HCT116 (cell line): ENCODE measurements at regions not wholly inside any gene's neighbourhood (a gene's known extent, or its start where the extent isn't known, plus 50 kb on each side); places are given as distances from the start of the nearest gene placed in this dataset.

Experiments used
- CTCF ChIP-seq, 3 experiments: fragments of 200-600 bp in 1 of 3; sonication (generic) in 1 of 3; IDR thresholded peaks in 2 of 3; conservative IDR thresholded peaks in 1 of 3; 2 replicates each; pipeline ENCODE4 v1.5.1; 2012 to 2017; ENCODE audit warnings: low read depth in 2 of 3, low read length in 2 of 3, antibody characterized with exemption in 1 of 3, borderline replicate concordance in 1 of 3, control low read depth in 1 of 3, mild to moderate bottlenecking in 1 of 3, mixed read lengths in 1 of 3, mixed run types in 1 of 3, moderate library complexity in 1 of 3; ENCODE audit not compliant: insufficient read depth in 1 of 3
- MAX ChIP-seq: IDR thresholded peaks from 2 replicates; pipeline ENCODE4 v1.6.1; 2012
- POLR2A ChIP-seq: IDR thresholded peaks from 2 replicates; pipeline ENCODE4 v1.7.0; 2011; ENCODE audit warnings: borderline replicate concordance; ENCODE audit not compliant: insufficient read depth, insufficient read length; ENCODE audit errors: extremely low read depth
- ZFX ChIP-seq: fragments of 450-650 bp; IDR thresholded peaks from 2 replicates; pipeline ENCODE4 v1.6.1; 2017

GRCh38 chr10:3226960-3227744 lies 54.6 kb upstream of the PITRM1 start:
- TF ChIP-seq ZFX (no peak), CTCF (IDR thresholded peaks at IDR 0.05 in 2 of 3, conservative IDR thresholded peaks at IDR 0.05 in 1 of 3; ENCODE audit: borderline replicate concordance in 1 of 3, insufficient read depth in 1 of 3, low read depth in 2 of 3, low read length in 2 of 3) (no peak), POLR2A (no peak), MAX (no peak)
